ENCODE measurements at regions not wholly inside any gene's neighbourhood (a gene's known extent, or its start where the extent isn't known, plus 50 kb on each side); places are given as distances from the start of the nearest gene placed in this dataset.
A peak's percentile ranks its signal among the peaks of the same experiment; 100 is the strongest.

- WGBS (ENCODE audit: insufficient coverage), result 83% methylated on average over 5 of the region's 7 CpGs
- Histone ChIP-seq H3K27ac (ENCODE audit: low read depth, low read length) (no peak overlapping the region), H3K36me3 (ENCODE audit: control insufficient read depth, insufficient read depth, low read length) (no peaks in the 10 kb centered on the region), H3K4me1 (ENCODE audit: control insufficient read depth, insufficient read depth, low read length) (peaks cover 7% of the 10 kb centered on the region), H3K4me3 (ENCODE audit: low read depth, low read length) (no peak overlapping the region), H3K9me3 (ENCODE audit: control insufficient read depth, insufficient read depth, low read length) (no peaks in the 10 kb centered on the region), H3K27me3 (ENCODE audit: control insufficient read depth, insufficient read depth, low read length) (no peaks in the 10 kb centered on the region)
- peak in 1 of 6 donors; percentile 20 for DNase-seq (ENCODE audit: low read depth in 4 of 6, low spot score in 6 of 6)
Observed at GRCh38 chr10:10910634-10911033, 107.0 kb upstream of the CELF2 start.

- no peak for DNase-seq (ENCODE audit: low read depth in 4 of 6, low spot score in 6 of 6)
- WGBS (ENCODE audit: insufficient coverage), result 71% methylated on average over 4 of the region's 5 CpGs
- Histone ChIP-seq H3K9me3 (ENCODE audit: control insufficient read depth, insufficient read depth, low read length) (no peaks in the 10 kb centered on the region), H3K27me3 (ENCODE audit: control insufficient read depth, insufficient read depth, low read length) (no peaks in the 10 kb centered on the region), H3K27ac (ENCODE audit: low read depth, low read length) (peak overlapping the region; percentile 71), H3K4me1 (ENCODE audit: control insufficient read depth, insufficient read depth, low read length) (peaks cover 7% of the 10 kb centered on the region), H3K4me3 (ENCODE audit: low read depth, low read length) (peak overlapping the region; percentile 31), H3K36me3 (ENCODE audit: control insufficient read depth, insufficient read depth, low read length) (no peaks in the 10 kb centered on the region)
Observed at GRCh38 chr10:10911035-10911434, 106.6 kb upstream of the CELF2 start.

GRCh38 chr10:10911471-10911921, 106.2 kb upstream of the CELF2 start:
- DNase-seq (ENCODE audit: low read depth in 4 of 6, low spot score in 6 of 6), result peak in 5 of 6 donors; percentile 17 to 67 (median 28)
- WGBS (ENCODE audit: insufficient coverage), result 19% methylated on average over 16 of the region's 17 CpGs
- Histone ChIP-seq H3K4me3 (ENCODE audit: low read depth, low read length) (peak overlapping the region; percentile 31), H3K27ac (ENCODE audit: low read depth, low read length) (peak overlapping the region; percentile 71), H3K4me1 (ENCODE audit: control insufficient read depth, insufficient read depth, low read length) (peaks cover 7% of the 10 kb centered on the region), H3K36me3 (ENCODE audit: control insufficient read depth, insufficient read depth, low read length) (no peaks in the 10 kb centered on the region), H3K27me3 (ENCODE audit: control insufficient read depth, insufficient read depth, low read length) (no peaks in the 10 kb centered on the region), H3K9me3 (ENCODE audit: control insufficient read depth, insufficient read depth, low read length) (no peaks in the 10 kb centered on the region)

GRCh38 chr10:10914144-10914543, 103.5 kb upstream of the CELF2 start:
- Histone ChIP-seq H3K4me1 (ENCODE audit: control insufficient read depth, insufficient read depth, low read length) (peaks cover 7% of the 10 kb centered on the region), H3K4me3 (ENCODE audit: low read depth, low read length) (no peak overlapping the region), H3K27ac (ENCODE audit: low read depth, low read length) (no peak overlapping the region), H3K36me3 (ENCODE audit: control insufficient read depth, insufficient read depth, low read length) (no peaks in the 10 kb centered on the region), H3K27me3 (ENCODE audit: control insufficient read depth, insufficient read depth, low read length) (no peaks in the 10 kb centered on the region), H3K9me3 (ENCODE audit: control insufficient read depth, insufficient read depth, low read length) (no peaks in the 10 kb centered on the region)
- 60% methylated on average over 2 of the region's 4 CpGs for WGBS (ENCODE audit: insufficient coverage)
- DNase-seq (ENCODE audit: low read depth in 4 of 6, low spot score in 6 of 6), result peak in 1 of 6 donors; percentile 66

- no peak overlapping the region for H3K27ac ChIP-seq (ENCODE audit: low read depth, low read length)
- H3K36me3 ChIP-seq (ENCODE audit: control insufficient read depth, insufficient read depth, low read length), result no peaks in the 10 kb centered on the region
- DNase-seq (ENCODE audit: low read depth in 4 of 6, low spot score in 6 of 6), result no peak
- H3K4me1 ChIP-seq (ENCODE audit: control insufficient read depth, insufficient read depth, low read length), result peaks cover 7% of the 10 kb centered on the region
- H3K4me3 ChIP-seq (ENCODE audit: low read depth, low read length), result no peak overlapping the region
- no peaks in the 10 kb centered on the region for H3K9me3 ChIP-seq (ENCODE audit: control insufficient read depth, insufficient read depth, low read length)
- no peaks in the 10 kb centered on the region for H3K27me3 ChIP-seq (ENCODE audit: control insufficient read depth, insufficient read depth, low read length)
Observed at GRCh38 chr10:10915215-10915614, 102.5 kb upstream of the CELF2 start.

DNA sequence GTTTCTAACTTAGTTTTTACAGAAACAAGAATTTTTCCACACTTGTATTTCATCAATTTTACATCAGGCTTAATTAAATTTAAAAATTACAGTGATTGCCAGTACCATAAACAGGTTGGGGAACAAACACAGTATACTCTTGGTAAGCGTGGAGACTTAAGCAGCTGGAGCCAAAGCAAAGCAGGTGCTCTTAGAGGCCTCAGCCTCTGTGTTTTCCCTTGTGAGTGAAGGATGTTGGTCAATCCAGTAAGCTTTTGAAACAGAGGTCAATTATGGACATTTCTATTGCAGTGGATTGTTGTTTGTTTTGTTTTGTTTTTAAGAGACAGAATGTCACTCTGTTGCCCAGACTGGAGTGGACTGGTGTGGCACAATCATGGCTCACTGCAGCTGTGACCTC, 100.6 kb upstream of the CELF2 start:
- no peak overlapping the region for H3K27ac ChIP-seq (ENCODE audit: low read depth, low read length)
- DNase-seq (ENCODE audit: low read depth in 4 of 6, low spot score in 6 of 6), result no peak
- WGBS (ENCODE audit: insufficient coverage), result 80% methylated on average over 1 of the region's 1 CpG

DNA sequence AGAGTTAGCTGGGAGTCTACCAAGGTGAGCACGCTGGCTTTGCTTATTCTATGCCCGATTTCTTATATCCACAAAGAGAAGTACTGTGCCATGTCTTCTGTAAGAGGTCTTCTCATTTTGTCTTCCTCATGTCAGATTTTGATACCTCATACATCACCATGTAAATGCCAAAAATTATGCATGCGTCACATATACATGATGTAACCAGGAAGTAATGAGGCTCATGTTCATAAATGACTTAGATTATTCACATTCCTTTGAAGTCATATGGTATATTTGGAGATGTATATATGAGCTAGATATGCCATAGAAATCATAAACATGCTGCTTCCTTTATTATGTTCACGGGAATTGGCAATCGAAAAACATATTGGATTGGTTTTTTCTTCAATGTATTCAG, 97.7 kb upstream of the CELF2 start:
- no peaks in the 10 kb centered on the region for H3K36me3 ChIP-seq (ENCODE audit: control insufficient read depth, insufficient read depth, low read length)
- no peak overlapping the region for H3K27ac ChIP-seq (ENCODE audit: low read depth, low read length)
- H3K4me1 ChIP-seq (ENCODE audit: control insufficient read depth, insufficient read depth, low read length), result no peaks in the 10 kb centered on the region
- DNase-seq (ENCODE audit: low read depth in 4 of 6, low spot score in 6 of 6), result peak in 1 of 6 donors; percentile 4
- H3K27me3 ChIP-seq (ENCODE audit: control insufficient read depth, insufficient read depth, low read length), result no peaks in the 10 kb centered on the region
- H3K9me3 ChIP-seq (ENCODE audit: control insufficient read depth, insufficient read depth, low read length), result no peaks in the 10 kb centered on the region
- no peak overlapping the region for H3K4me3 ChIP-seq (ENCODE audit: low read depth, low read length)
- no CpG with 5 or more reads among the region's 5 CpGs for WGBS (ENCODE audit: insufficient coverage)

More for the DNA sequence above, 100.6 kb upstream of the CELF2 start:
- Histone ChIP-seq H3K4me3 (ENCODE audit: low read depth, low read length) (no peak overlapping the region), H3K9me3 (ENCODE audit: control insufficient read depth, insufficient read depth, low read length) (no peaks in the 10 kb centered on the region), H3K4me1 (ENCODE audit: control insufficient read depth, insufficient read depth, low read length) (no peaks in the 10 kb centered on the region), H3K27me3 (ENCODE audit: control insufficient read depth, insufficient read depth, low read length) (no peaks in the 10 kb centered on the region), H3K36me3 (ENCODE audit: control insufficient read depth, insufficient read depth, low read length) (no peaks in the 10 kb centered on the region)

GRCh38 chr10:10921826-10922461, 95.7 kb upstream of the CELF2 start:
- Histone ChIP-seq H3K4me1 (ENCODE audit: control insufficient read depth, insufficient read depth, low read length) (no peaks in the 10 kb centered on the region), H3K4me3 (ENCODE audit: low read depth, low read length) (no peak overlapping the region), H3K36me3 (ENCODE audit: control insufficient read depth, insufficient read depth, low read length) (no peaks in the 10 kb centered on the region), H3K27me3 (ENCODE audit: control insufficient read depth, insufficient read depth, low read length) (no peaks in the 10 kb centered on the region), H3K9me3 (ENCODE audit: control insufficient read depth, insufficient read depth, low read length) (no peaks in the 10 kb centered on the region), H3K27ac (ENCODE audit: low read depth, low read length) (no peak overlapping the region)
- WGBS (ENCODE audit: insufficient coverage), result 94% methylated on average over 8 of the region's 12 CpGs
- peak in 1 of 6 donors; percentile 65 for DNase-seq (ENCODE audit: low read depth in 4 of 6, low spot score in 6 of 6)

GRCh38 chr10:10923029-10923651, 94.5 kb upstream of the CELF2 start:
- Histone ChIP-seq H3K4me1 (ENCODE audit: control insufficient read depth, insufficient read depth, low read length) (no peaks in the 10 kb centered on the region), H3K4me3 (ENCODE audit: low read depth, low read length) (no peak overlapping the region), H3K36me3 (ENCODE audit: control insufficient read depth, insufficient read depth, low read length) (no peaks in the 10 kb centered on the region), H3K9me3 (ENCODE audit: control insufficient read depth, insufficient read depth, low read length) (no peaks in the 10 kb centered on the region), H3K27me3 (ENCODE audit: control insufficient read depth, insufficient read depth, low read length) (no peaks in the 10 kb centered on the region), H3K27ac (ENCODE audit: low read depth, low read length) (no peak overlapping the region)
- 85% methylated on average over 17 of the region's 17 CpGs for WGBS (ENCODE audit: insufficient coverage)
- peak in 1 of 6 donors; percentile 76 for DNase-seq (ENCODE audit: low read depth in 4 of 6, low spot score in 6 of 6)

DNA sequence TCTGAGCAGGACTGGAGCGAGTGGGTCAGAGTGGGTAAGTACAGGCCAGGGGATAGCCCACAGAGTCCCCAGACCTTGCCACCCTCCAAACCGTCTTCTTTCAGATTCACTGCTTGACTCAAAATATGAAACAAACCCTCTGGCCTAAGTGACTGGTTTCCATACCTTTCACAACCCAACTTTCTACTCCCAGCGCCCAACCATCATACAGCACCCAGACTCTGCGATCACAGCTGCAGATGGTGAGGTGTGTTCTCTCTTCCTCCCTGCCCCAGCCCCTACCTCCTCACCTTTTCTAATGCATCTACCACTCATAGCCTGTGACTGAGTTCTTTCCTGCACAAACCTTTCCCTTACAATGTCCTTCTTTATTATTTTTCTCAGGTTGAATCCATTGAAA, 92.0 kb upstream of the CELF2 start:
- H3K4me3 ChIP-seq (ENCODE audit: low read depth, low read length), result no peak overlapping the region
- H3K4me1 ChIP-seq (ENCODE audit: control insufficient read depth, insufficient read depth, low read length), result no peaks in the 10 kb centered on the region
- WGBS (ENCODE audit: insufficient coverage), result 96% methylated on average over 3 of the region's 4 CpGs
- no peaks in the 10 kb centered on the region for H3K36me3 ChIP-seq (ENCODE audit: control insufficient read depth, insufficient read depth, low read length)
- H3K27me3 ChIP-seq (ENCODE audit: control insufficient read depth, insufficient read depth, low read length), result no peaks in the 10 kb centered on the region
- no peak overlapping the region for H3K27ac ChIP-seq (ENCODE audit: low read depth, low read length)
- H3K9me3 ChIP-seq (ENCODE audit: control insufficient read depth, insufficient read depth, low read length), result no peaks in the 10 kb centered on the region
- DNase-seq (ENCODE audit: low read depth in 4 of 6, low spot score in 6 of 6), result no peak
